Fibroblast of lung (primary cell): ENCODE measurements at regions not wholly inside any gene's neighbourhood (a gene's known extent, or its start where the extent isn't known, plus 50 kb on each side); places are given as distances from the start of the nearest gene placed in this dataset.

Source experiments
- DNase-seq, 2 donors: peaks; one replicate each; pipeline versions ENCODE4 v3.0.0 to v3.0.0-alpha.2; 2010; ENCODE audit warnings: low read depth in 2 of 2
- H2AFZ ChIP-seq: 2 replicates; pipeline ENCODE4 v1.5.1; 2012; ENCODE audit warnings: low read length, control low read depth, inconsistent platforms
- H3K27ac ChIP-seq: 2 replicates; pipeline ENCODE4 v1.5.1; 2011; ENCODE audit warnings: low read length, control low read depth; ENCODE audit not compliant: insufficient read depth
- H3K27me3 ChIP-seq: 2 replicates; pipeline ENCODE4 v1.5.1; 2011; ENCODE audit warnings: mild to moderate bottlenecking, low read length; ENCODE audit not compliant: control insufficient read depth, insufficient read depth
- H3K36me3 ChIP-seq: 2 replicates; pipeline ENCODE4 v1.5.1; 2011; ENCODE audit warnings: low read length; ENCODE audit not compliant: control insufficient read depth, insufficient read depth
- H3K4me1 ChIP-seq: 2 replicates; pipeline ENCODE4 v1.5.1; 2011; ENCODE audit warnings: low read length; ENCODE audit not compliant: control insufficient read depth, insufficient read depth; ENCODE audit errors: extremely low read depth
- H3K4me2 ChIP-seq: 2 replicates; pipeline ENCODE4 v1.5.1; 2011; ENCODE audit warnings: low read length, control low read depth; ENCODE audit not compliant: insufficient read depth; ENCODE audit errors: extremely low read depth
- H3K4me3 ChIP-seq, 4 experiments: fragments of 200-600 bp in 1 of 4; sonication (generic) in 1 of 4; replicated peaks in 1 of 4; 2 replicates each; pipeline ENCODE4 v1.5.1; 2011 to 2016; ENCODE audit warnings: low read length in 4 of 4, low read depth in 3 of 4, mild to moderate bottlenecking in 3 of 4, control low read depth in 2 of 4, inconsistent platforms in 1 of 4, mixed read lengths in 1 of 4; ENCODE audit not compliant: insufficient read depth in 1 of 4; ENCODE audit errors: control extremely low read depth in 1 of 4
- H3K79me2 ChIP-seq: 2 replicates; pipeline ENCODE4 v1.5.1; 2012; ENCODE audit warnings: mild to moderate bottlenecking, low read length, inconsistent platforms; ENCODE audit not compliant: control insufficient read depth, insufficient read depth
- H3K9ac ChIP-seq: 2 replicates; pipeline ENCODE4 v1.5.1; 2011; ENCODE audit warnings: mild to moderate bottlenecking, low read length, control low read depth; ENCODE audit not compliant: insufficient read depth
- H3K9me3 ChIP-seq: 2 replicates; pipeline ENCODE4 v1.5.1; 2012; ENCODE audit warnings: low read depth, low read length; ENCODE audit not compliant: control insufficient read depth, insufficient read depth
- H4K20me1 ChIP-seq: 2 replicates; pipeline ENCODE4 v1.5.1; 2011; ENCODE audit warnings: low read length; ENCODE audit not compliant: control insufficient read depth, insufficient read depth; ENCODE audit errors: extremely low read depth
- EZH2 ChIP-seq: IDR thresholded peaks from 2 replicates; pipeline ENCODE4 v1.5.1; 2012; ENCODE audit warnings: low read length, control low read depth, mild to moderate bottlenecking; ENCODE audit errors: missing control alignments
- TF ChIP-seq, protein P1 (sequence below), 2 donors: IDR thresholded peaks in 1 of 2; conservative IDR thresholded peaks in 1 of 2; 1 replicate in 1 of 2; 2 replicates in 1 of 2; pipeline ENCODE4 v1.5.1; 2011 to 2012; ENCODE audit warnings: low read length in 2 of 2, control low read depth in 1 of 2, inconsistent platforms in 1 of 2, low read depth in 1 of 2, mild to moderate bottlenecking in 1 of 2

- no peak for DNase-seq
- Histone ChIP-seq H3K4me2 (no peak overlapping the region), H4K20me1 (no peaks in the 10 kb centered on the region), H3K4me1 (no peaks in the 10 kb centered on the region), H3K4me3 (no peak overlapping the region), H3K79me2 (no peaks in the 10 kb centered on the region), H3K27me3 (no peaks in the 10 kb centered on the region), H2AFZ (no peak overlapping the region), H3K36me3 (no peaks in the 10 kb centered on the region), H3K9ac (no peak overlapping the region), H3K27ac (no peak overlapping the region), H3K9me3 (no peaks in the 10 kb centered on the region)
- TF ChIP-seq EZH2: no peak
- TF ChIP-seq, protein P1, sequence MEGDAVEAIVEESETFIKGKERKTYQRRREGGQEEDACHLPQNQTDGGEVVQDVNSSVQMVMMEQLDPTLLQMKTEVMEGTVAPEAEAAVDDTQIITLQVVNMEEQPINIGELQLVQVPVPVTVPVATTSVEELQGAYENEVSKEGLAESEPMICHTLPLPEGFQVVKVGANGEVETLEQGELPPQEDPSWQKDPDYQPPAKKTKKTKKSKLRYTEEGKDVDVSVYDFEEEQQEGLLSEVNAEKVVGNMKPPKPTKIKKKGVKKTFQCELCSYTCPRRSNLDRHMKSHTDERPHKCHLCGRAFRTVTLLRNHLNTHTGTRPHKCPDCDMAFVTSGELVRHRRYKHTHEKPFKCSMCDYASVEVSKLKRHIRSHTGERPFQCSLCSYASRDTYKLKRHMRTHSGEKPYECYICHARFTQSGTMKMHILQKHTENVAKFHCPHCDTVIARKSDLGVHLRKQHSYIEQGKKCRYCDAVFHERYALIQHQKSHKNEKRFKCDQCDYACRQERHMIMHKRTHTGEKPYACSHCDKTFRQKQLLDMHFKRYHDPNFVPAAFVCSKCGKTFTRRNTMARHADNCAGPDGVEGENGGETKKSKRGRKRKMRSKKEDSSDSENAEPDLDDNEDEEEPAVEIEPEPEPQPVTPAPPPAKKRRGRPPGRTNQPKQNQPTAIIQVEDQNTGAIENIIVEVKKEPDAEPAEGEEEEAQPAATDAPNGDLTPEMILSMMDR (conservative IDR thresholded peaks at IDR 0.05 in 1 of 2, IDR thresholded peaks at IDR 0.05 in 1 of 2; ENCODE audit: low read depth in 1 of 2, low read length in 2 of 2): no peak
Measured at GRCh38 chr1:232859216-232859615, 54.0 kb downstream of the MAP10 start.

DNA sequence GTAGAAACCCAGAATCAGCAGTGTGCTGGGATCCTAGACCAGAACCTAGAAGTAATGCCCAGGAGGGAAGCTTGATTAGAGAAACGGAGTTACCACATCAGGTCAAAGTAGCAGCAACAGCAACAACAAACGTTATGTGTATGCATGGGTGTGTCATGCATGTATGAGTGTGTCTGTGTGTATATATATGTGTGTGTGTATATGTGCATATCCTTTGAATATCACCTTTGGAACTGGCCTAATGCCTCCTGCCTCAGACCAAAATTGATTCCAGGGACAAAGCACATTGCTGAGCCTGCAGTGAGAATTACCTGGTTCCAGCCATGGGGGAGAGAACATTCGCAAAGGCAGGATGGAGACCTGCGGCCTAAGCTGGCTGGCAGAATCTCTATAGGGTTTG, 55.9 kb downstream of the MAP10 start:
- TF ChIP-seq, protein P1 (conservative IDR thresholded peaks at IDR 0.05 in 1 of 2, IDR thresholded peaks at IDR 0.05 in 1 of 2; ENCODE audit: low read depth in 1 of 2, low read length in 2 of 2): no peak
- TF ChIP-seq EZH2: no peak
- Histone ChIP-seq H3K36me3 (no peaks in the 10 kb centered on the region), H3K27ac (no peak overlapping the region), H4K20me1 (no peaks in the 10 kb centered on the region), H3K4me1 (no peaks in the 10 kb centered on the region), H3K4me2 (no peak overlapping the region), H2AFZ (no peak overlapping the region), H3K4me3 (no peak overlapping the region), H3K27me3 (no peaks in the 10 kb centered on the region), H3K9me3 (no peaks in the 10 kb centered on the region), H3K9ac (no peak overlapping the region), H3K79me2 (no peaks in the 10 kb centered on the region)
- no peak for DNase-seq

GRCh38 chr1:232863544-232864275, 58.5 kb downstream of the MAP10 start:
- Histone ChIP-seq H3K9me3 (no peaks in the 10 kb centered on the region), H3K27ac (no peak overlapping the region), H4K20me1 (no peaks in the 10 kb centered on the region), H3K4me2 (no peak overlapping the region), H3K79me2 (no peaks in the 10 kb centered on the region), H3K4me3 (no peak overlapping the region), H3K9ac (no peak overlapping the region), H3K36me3 (no peaks in the 10 kb centered on the region), H2AFZ (no peak overlapping the region), H3K4me1 (no peaks in the 10 kb centered on the region), H3K27me3 (no peaks in the 10 kb centered on the region)
- TF ChIP-seq EZH2: no peak
- TF ChIP-seq, protein P1 (conservative IDR thresholded peaks at IDR 0.05 in 1 of 2, IDR thresholded peaks at IDR 0.05 in 1 of 2; ENCODE audit: low read depth in 1 of 2, low read length in 2 of 2): no peak
- DNase-seq: no peak
